DOHH2 (cell line): ENCODE measurements at regions not wholly inside any gene's neighbourhood (a gene's known extent, or its start where the extent isn't known, plus 50 kb on each side); places are given as distances from the start of the nearest gene placed in this dataset.

Source experiments
- H3F3A ChIP-seq: fragments of 200-600 bp; sonication (generic), shearing (Covaris generic); 2 replicates; pipeline ENCODE4 v1.6.0; 2016; ENCODE audit warnings: antibody characterized with exemption, mild to moderate bottlenecking; ENCODE audit not compliant: control insufficient read depth, insufficient read depth
- H3K27ac ChIP-seq: fragments of 200-600 bp; sonication (generic); 2 replicates; pipeline ENCODE4 v1.5.1; 2014; ENCODE audit warnings: low read depth, mild to moderate bottlenecking, low read length, moderate library complexity
- H3K27me3 ChIP-seq: fragments of 200-600 bp; sonication (generic); 2 replicates; pipeline ENCODE4 v1.6.1; 2014; ENCODE audit warnings: mild to moderate bottlenecking, low read length, mixed read lengths; ENCODE audit not compliant: control insufficient read depth
- H3K36me3 ChIP-seq: fragments of 200-600 bp; sonication (generic); 2 replicates; pipeline ENCODE4 v1.6.1; 2014; ENCODE audit warnings: mild to moderate bottlenecking, low read length, moderate library complexity, mixed read lengths; ENCODE audit not compliant: control insufficient read depth
- H3K4me1 ChIP-seq: fragments of 200-600 bp; sonication (generic); 2 replicates; pipeline ENCODE4 v1.6.1; 2014; ENCODE audit warnings: mild to moderate bottlenecking, low read length, mixed read lengths; ENCODE audit not compliant: control insufficient read depth
- H3K4me2 ChIP-seq: fragments of 200-600 bp; sonication (generic); 2 replicates; pipeline ENCODE4 v1.6.0; 2014; ENCODE audit warnings: mild to moderate bottlenecking, low read length, moderate library complexity
- H3K4me3 ChIP-seq: fragments of 200-600 bp; sonication (generic); 2 replicates; pipeline ENCODE4 v1.5.1; 2014; ENCODE audit warnings: mild to moderate bottlenecking, low read length, mixed read lengths
- H3K79me2 ChIP-seq: fragments of 200-600 bp; sonication (generic); 2 replicates; pipeline ENCODE4 v1.6.1; 2014; ENCODE audit warnings: mild to moderate bottlenecking, low read length, mixed read lengths; ENCODE audit not compliant: control insufficient read depth
- H3K9me2 ChIP-seq: fragments of 200-600 bp; sonication (generic); replicated peaks from 2 replicates; pipeline ENCODE4 v1.6.1; 2014; ENCODE audit warnings: mild to moderate bottlenecking, low read length, mixed read lengths; ENCODE audit not compliant: control insufficient read depth
- H3K9me3 ChIP-seq: fragments of 200-600 bp; sonication (generic); 2 replicates; pipeline ENCODE4 v1.6.1; 2014; ENCODE audit warnings: antibody characterized with exemption, low read length, mixed read lengths; ENCODE audit not compliant: control insufficient read depth, insufficient read depth
- H4K20me1 ChIP-seq: fragments of 200-600 bp; sonication (generic); 2 replicates; pipeline ENCODE4 v1.6.0; 2014; ENCODE audit warnings: low read depth, mild to moderate bottlenecking, antibody characterized with exemption, low read length, moderate library complexity; ENCODE audit not compliant: control insufficient read depth, insufficient read depth
- EZH2phosphoT487 ChIP-seq: fragments of 200-600 bp; sonication (generic); IDR thresholded peaks from 2 replicates; pipeline ENCODE4 v1.6.1; 2017; ENCODE audit warnings: borderline replicate concordance, mild to moderate bottlenecking, antibody characterized with exemption, low read length, moderate library complexity, mixed read lengths
- TF ChIP-seq, protein P1 (sequence below): fragments of 200-600 bp; sonication (generic); IDR thresholded peaks from one replicate; pipeline ENCODE4 v1.5.1; 2014; ENCODE audit warnings: antibody characterized with exemption, mild to moderate bottlenecking, low read depth, low read length; ENCODE audit not compliant: poor library complexity, severe bottlenecking

- H4K20me1 ChIP-seq: no peaks in the 10 kb centered on the region
- H3K79me2 ChIP-seq: no peaks in the 10 kb centered on the region
- H3K27ac ChIP-seq: no peak overlapping the region
- H3K9me2 ChIP-seq: no peaks in the 10 kb centered on the region
- no peaks in the 10 kb centered on the region for H3K27me3 ChIP-seq
- no peaks in the 10 kb centered on the region for H3K36me3 ChIP-seq
- no peak overlapping the region for H3K4me3 ChIP-seq
- H3F3A ChIP-seq: no peaks in the 10 kb centered on the region
- no peak overlapping the region for H3K4me2 ChIP-seq
- H3K9me3 ChIP-seq: no peaks in the 10 kb centered on the region
- no peak for TF ChIP-seq EZH2phosphoT487
- TF ChIP-seq, protein P1, sequence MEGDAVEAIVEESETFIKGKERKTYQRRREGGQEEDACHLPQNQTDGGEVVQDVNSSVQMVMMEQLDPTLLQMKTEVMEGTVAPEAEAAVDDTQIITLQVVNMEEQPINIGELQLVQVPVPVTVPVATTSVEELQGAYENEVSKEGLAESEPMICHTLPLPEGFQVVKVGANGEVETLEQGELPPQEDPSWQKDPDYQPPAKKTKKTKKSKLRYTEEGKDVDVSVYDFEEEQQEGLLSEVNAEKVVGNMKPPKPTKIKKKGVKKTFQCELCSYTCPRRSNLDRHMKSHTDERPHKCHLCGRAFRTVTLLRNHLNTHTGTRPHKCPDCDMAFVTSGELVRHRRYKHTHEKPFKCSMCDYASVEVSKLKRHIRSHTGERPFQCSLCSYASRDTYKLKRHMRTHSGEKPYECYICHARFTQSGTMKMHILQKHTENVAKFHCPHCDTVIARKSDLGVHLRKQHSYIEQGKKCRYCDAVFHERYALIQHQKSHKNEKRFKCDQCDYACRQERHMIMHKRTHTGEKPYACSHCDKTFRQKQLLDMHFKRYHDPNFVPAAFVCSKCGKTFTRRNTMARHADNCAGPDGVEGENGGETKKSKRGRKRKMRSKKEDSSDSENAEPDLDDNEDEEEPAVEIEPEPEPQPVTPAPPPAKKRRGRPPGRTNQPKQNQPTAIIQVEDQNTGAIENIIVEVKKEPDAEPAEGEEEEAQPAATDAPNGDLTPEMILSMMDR: no peak
- H3K4me1 ChIP-seq: no peaks in the 10 kb centered on the region
Measured at GRCh38 chr2:58609326-58609725, 368.2 kb upstream of the FANCL start.

GRCh38 chr2:58608146-58608545, 367.0 kb upstream of the FANCL start:
- H3K4me2 ChIP-seq: no peak overlapping the region
- H3K27ac ChIP-seq: no peak overlapping the region
- no peaks in the 10 kb centered on the region for H3K4me1 ChIP-seq
- H3K27me3 ChIP-seq: no peaks in the 10 kb centered on the region
- no peaks in the 10 kb centered on the region for H3K36me3 ChIP-seq
- no peak overlapping the region for H3K4me3 ChIP-seq
- H3F3A ChIP-seq: no peaks in the 10 kb centered on the region
- no peak for TF ChIP-seq EZH2phosphoT487
- H3K79me2 ChIP-seq: no peaks in the 10 kb centered on the region
- no peaks in the 10 kb centered on the region for H3K9me3 ChIP-seq
- H3K9me2 ChIP-seq: no peaks in the 10 kb centered on the region
- H4K20me1 ChIP-seq: no peaks in the 10 kb centered on the region

GRCh38 chr2:58607448-58607847, 366.3 kb upstream of the FANCL start:
- Histone ChIP-seq H3K9me2 (no peaks in the 10 kb centered on the region), H3K79me2 (no peaks in the 10 kb centered on the region), H3K36me3 (no peaks in the 10 kb centered on the region), H3K27ac (no peak overlapping the region), H3K4me1 (no peaks in the 10 kb centered on the region), H3K4me2 (no peak overlapping the region), H3F3A (no peaks in the 10 kb centered on the region), H3K4me3 (no peak overlapping the region), H3K9me3 (no peaks in the 10 kb centered on the region), H3K27me3 (no peaks in the 10 kb centered on the region), H4K20me1 (no peaks in the 10 kb centered on the region)
- TF ChIP-seq, protein P1: no peak
- no peak for TF ChIP-seq EZH2phosphoT487

DNA sequence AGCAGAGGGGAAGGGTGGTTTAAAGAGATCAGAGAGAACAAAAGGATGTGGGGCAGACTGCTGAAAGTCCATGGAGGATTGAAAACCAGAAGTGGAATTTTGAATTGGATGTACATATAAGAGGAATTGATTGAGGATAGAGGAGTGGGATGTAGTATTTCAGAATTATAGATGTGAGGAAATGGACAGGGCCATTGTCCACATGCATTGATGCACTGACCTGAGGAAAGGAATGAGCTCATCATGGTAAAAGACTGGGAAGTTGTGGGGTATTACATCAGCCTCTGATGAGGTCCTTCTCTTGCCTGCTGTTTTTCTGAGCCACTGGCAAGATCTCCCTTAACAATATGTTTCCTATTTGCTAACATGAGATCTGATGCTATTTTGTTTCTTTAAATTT, 365.7 kb upstream of the FANCL start:
- H3K4me3 ChIP-seq: no peak overlapping the region
- no peaks in the 10 kb centered on the region for H3K9me2 ChIP-seq
- no peaks in the 10 kb centered on the region for H3F3A ChIP-seq
- H3K27me3 ChIP-seq: no peaks in the 10 kb centered on the region
- no peaks in the 10 kb centered on the region for H3K36me3 ChIP-seq
- H3K9me3 ChIP-seq: no peaks in the 10 kb centered on the region
- no peak overlapping the region for H3K27ac ChIP-seq
- H3K4me2 ChIP-seq: no peak overlapping the region
- TF ChIP-seq, protein P1: no peak
- no peak for TF ChIP-seq EZH2phosphoT487
- H4K20me1 ChIP-seq: no peaks in the 10 kb centered on the region
- no peaks in the 10 kb centered on the region for H3K79me2 ChIP-seq
- no peaks in the 10 kb centered on the region for H3K4me1 ChIP-seq
